Calu3 (cell line): ENCODE measurements at regions not wholly inside any gene's neighbourhood (a gene's known extent, or its start where the extent isn't known, plus 50 kb on each side); places are given as distances from the start of the nearest gene placed in this dataset.

Experiments used
- BruUV-seq: library from RNA; stranded (reverse); fragments of 400-500 nt; replicated peaks from 2 replicates; lab custom pipeline; 2021; lab: Mats Ljungman, UMichigan
- CTCF ChIA-PET: fragments of 300-600 bp; sonication (Branson Sonifier 250); formaldehyde crosslinking; loops from one replicate; lab custom pipeline; 2022; ENCODE audit warnings: antibody characterized with exemption; lab: Charles Lee
- DNase-seq: peaks from one replicate; pipeline ENCODE4 v3.0.0; 2022
- H3K27ac Mint-ChIP-seq: one replicate; pipeline ENCODE4 v1.8.0; 2022; ENCODE audit warnings: mixed read lengths; ENCODE audit not compliant: unreplicated experiment
- H3K27me3 Mint-ChIP-seq: one replicate; pipeline ENCODE4 v1.8.0; 2022; ENCODE audit warnings: mixed read lengths; ENCODE audit not compliant: unreplicated experiment
- H3K36me3 Mint-ChIP-seq: one replicate; pipeline ENCODE4 v1.8.0; 2022; ENCODE audit warnings: mild to moderate bottlenecking, moderate library complexity, mixed read lengths; ENCODE audit not compliant: insufficient read depth, unreplicated experiment
- H3K4me1 Mint-ChIP-seq: one replicate; pipeline ENCODE4 v1.8.0; 2022; ENCODE audit warnings: mild to moderate bottlenecking, low read depth, mixed read lengths; ENCODE audit not compliant: unreplicated experiment
- H3K4me3 Mint-ChIP-seq: one replicate; pipeline ENCODE4 v1.8.0; 2022; ENCODE audit warnings: mild to moderate bottlenecking, low read depth, moderate library complexity, mixed read lengths; ENCODE audit not compliant: unreplicated experiment
- H3K9me3 Mint-ChIP-seq: one replicate; pipeline ENCODE4 v1.8.0; 2022; ENCODE audit warnings: low read depth, mixed read lengths; ENCODE audit not compliant: unreplicated experiment
- intact Hi-C: fragments of 100-400 bp; cut with micrococcal nuclease; formaldehyde crosslinking; loops from one replicate; pipeline ENCODE4 v1.10.0; 2022; ENCODE audit not compliant: unreplicated experiment
- TF ChIP-seq, protein P1 (sequence below): fragments of 200-600 bp; IDR thresholded peaks from one replicate; pipeline ENCODE4 v1.8.0; 2022; ENCODE audit warnings: antibody characterized with exemption; ENCODE audit not compliant: unreplicated experiment

DNA sequence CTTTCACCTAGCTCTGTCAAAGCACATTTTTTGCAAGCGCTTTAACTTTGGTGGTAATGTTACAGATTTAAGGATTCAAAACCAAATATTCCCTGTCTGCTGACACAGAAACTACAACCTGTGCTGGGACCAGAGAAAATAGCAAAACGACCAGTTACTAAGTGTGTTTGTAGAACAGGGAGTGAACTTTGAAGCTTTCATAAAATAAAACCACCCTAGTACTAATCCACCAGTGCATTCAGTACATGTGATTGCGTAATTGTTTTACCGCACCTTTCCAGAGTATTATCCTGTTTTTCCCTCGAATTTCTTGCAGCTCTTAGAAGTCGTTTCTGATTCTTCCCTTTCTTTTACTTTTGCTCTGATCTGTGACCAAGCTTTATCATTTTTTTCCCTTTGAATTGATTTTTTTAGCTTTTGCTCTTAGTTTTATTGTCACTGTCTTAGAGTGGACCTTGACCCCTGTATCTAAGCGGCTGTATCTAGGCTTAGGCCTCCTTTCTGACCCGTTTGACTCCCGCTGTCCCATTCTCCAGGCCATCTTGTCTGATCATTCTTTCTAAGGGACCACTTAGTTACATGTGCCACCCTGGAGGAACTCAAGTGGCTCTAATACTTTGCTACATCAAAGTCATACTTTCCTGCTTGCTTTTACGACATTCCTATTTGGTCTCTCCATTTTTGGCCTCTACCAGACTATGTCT is 429.4 kb downstream of the PCNX1 start:
- TF ChIP-seq, protein P1, sequence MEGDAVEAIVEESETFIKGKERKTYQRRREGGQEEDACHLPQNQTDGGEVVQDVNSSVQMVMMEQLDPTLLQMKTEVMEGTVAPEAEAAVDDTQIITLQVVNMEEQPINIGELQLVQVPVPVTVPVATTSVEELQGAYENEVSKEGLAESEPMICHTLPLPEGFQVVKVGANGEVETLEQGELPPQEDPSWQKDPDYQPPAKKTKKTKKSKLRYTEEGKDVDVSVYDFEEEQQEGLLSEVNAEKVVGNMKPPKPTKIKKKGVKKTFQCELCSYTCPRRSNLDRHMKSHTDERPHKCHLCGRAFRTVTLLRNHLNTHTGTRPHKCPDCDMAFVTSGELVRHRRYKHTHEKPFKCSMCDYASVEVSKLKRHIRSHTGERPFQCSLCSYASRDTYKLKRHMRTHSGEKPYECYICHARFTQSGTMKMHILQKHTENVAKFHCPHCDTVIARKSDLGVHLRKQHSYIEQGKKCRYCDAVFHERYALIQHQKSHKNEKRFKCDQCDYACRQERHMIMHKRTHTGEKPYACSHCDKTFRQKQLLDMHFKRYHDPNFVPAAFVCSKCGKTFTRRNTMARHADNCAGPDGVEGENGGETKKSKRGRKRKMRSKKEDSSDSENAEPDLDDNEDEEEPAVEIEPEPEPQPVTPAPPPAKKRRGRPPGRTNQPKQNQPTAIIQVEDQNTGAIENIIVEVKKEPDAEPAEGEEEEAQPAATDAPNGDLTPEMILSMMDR, result no peak
- Mint-ChIP-seq H3K4me3 (peak overlapping the region; percentile 21), H3K4me1 (peaks cover 13% of the 10 kb centered on the region), H3K27ac (no peak overlapping the region), H3K36me3 (no peaks in the 10 kb centered on the region), H3K27me3 (no peaks in the 10 kb centered on the region), H3K9me3 (peaks cover 6% of the 10 kb centered on the region)
- BruUV-seq, result no TSS peak
- no peak for DNase-seq
- intact Hi-C loops, result no loop called here
- CTCF ChIA-PET, result no interaction called here

DNA sequence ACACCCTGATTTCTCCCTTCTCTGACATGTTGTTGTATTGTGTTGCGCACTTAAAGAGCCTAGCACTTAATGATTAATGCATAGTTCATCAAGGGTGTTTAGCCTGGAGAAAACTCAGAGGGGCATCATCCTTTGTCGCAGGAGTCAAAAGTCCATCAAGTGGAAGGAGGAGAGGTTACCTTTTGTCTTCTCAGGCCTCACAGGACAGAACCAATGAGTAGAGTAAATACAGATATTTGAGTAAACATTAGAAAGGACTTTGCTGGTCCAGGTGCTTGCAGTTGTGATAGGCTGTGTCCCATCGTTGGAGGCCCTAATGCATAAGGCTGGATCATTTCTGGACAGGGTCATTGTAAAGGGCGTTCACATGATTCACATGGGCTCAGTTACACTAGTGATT is 430.9 kb downstream of the PCNX1 start:
- no peaks in the 10 kb centered on the region for H3K36me3 Mint-ChIP-seq
- BruUV-seq, result no TSS peak
- peaks cover 6% of the 10 kb centered on the region for H3K9me3 Mint-ChIP-seq
- peaks cover 13% of the 10 kb centered on the region for H3K4me1 Mint-ChIP-seq
- no peak for DNase-seq
- intact Hi-C loops, result no loop called here
- H3K4me3 Mint-ChIP-seq, result no peak overlapping the region
- CTCF ChIA-PET, result no interaction called here
- no peaks in the 10 kb centered on the region for H3K27me3 Mint-ChIP-seq
- H3K27ac Mint-ChIP-seq, result no peak overlapping the region
- TF ChIP-seq, protein P1, result no peak

DNA sequence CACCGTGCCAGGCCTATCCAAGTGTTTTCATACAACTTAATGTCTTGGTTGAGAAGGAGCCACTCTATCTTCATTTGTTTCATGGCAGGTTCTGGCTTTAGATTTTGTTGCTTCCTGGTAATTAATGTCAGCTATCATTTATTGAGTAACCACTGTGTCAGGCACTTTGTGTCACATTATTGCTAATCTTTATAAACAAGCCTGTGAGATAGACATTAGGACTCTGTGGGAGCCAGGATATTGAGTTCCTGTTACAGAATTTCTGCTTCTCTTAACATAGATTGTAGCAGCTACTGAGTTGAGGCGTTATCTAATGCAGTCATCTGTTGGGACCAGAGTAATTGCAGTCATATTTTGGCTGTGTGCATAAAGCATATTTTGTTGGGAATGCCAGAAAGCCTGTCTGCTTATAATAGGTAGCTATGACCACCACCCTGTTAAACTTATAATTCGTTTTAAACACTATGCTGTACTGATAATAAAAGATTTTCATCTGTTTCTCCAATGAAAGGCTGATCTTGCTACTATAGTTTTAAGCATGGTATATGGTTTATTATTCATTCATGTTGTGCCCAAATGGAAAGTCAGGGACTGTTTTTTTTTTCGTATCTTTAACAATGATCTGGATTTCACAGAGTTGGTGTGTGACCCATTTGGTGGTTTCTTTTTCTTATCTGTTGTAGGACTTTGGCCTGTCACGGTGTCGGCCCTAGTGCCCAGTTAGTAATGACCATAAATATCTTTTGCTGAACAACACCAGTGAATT is 432.6 kb downstream of the PCNX1 start:
- CTCF ChIA-PET, result no interaction called here
- H3K4me3 Mint-ChIP-seq, result no peak overlapping the region
- no TSS peak for BruUV-seq
- TF ChIP-seq, protein P1, result no peak
- peaks cover 6% of the 10 kb centered on the region for H3K9me3 Mint-ChIP-seq
- H3K27ac Mint-ChIP-seq, result no peak overlapping the region
- intact Hi-C loops, result no loop called here
- H3K4me1 Mint-ChIP-seq, result peaks cover 20% of the 10 kb centered on the region
- no peaks in the 10 kb centered on the region for H3K36me3 Mint-ChIP-seq
- no peak for DNase-seq
- no peaks in the 10 kb centered on the region for H3K27me3 Mint-ChIP-seq

DNA sequence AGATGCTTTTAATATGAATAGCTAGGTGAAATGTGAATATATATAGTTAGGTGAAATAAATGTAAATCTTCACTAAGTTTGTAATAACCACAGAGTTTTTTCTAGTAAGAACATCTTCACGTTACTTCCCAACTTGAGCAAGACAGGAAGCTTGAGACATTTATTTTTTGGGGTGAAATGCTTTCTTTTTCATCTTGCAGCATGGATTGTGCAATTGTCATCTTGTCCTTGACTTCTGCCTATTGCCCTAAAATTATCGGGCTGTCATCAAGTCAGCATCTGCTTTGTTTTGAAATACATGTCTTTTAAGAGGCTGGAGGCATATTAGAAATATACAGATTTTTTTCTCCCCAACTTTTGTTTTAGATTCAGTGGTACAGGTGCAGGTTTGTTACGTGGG is 433.9 kb downstream of the PCNX1 start:
- Mint-ChIP-seq H3K4me3 (no peak overlapping the region), H3K9me3 (peaks cover 6% of the 10 kb centered on the region), H3K4me1 (peaks cover 20% of the 10 kb centered on the region), H3K27ac (no peak overlapping the region), H3K27me3 (no peaks in the 10 kb centered on the region), H3K36me3 (no peaks in the 10 kb centered on the region)
- TF ChIP-seq, protein P1, result no peak
- no peak for DNase-seq
- CTCF ChIA-PET, result interaction anchor here (0.5 kb wide), 1 partner anchor 15 kb away, joined by 5 read pairs; no protein-coding TSS in a partner anchor
- BruUV-seq, result no TSS peak
- intact Hi-C loops, result no loop called here
